SK-N-SH (cell line): ENCODE measurements at regions not wholly inside any gene's neighbourhood (a gene's known extent, or its start where the extent isn't known, plus 50 kb on each side); places are given as distances from the start of the nearest gene placed in this dataset.

Experiments used
- EZH2phosphoT487 ChIP-seq: fragments of 200-600 bp; sonication (generic); IDR thresholded peaks from 2 replicates; pipeline ENCODE4 v1.6.1; 2017; ENCODE audit warnings: low read depth, mixed run types, mild to moderate bottlenecking, antibody characterized with exemption, moderate library complexity, borderline replicate concordance
- JUND ChIP-seq: IDR thresholded peaks from 2 replicates; pipeline ENCODE4 v1.4.0; 2012
- NRF1 ChIP-seq: IDR thresholded peaks from 2 replicates; pipeline ENCODE4 v1.6.1; 2012; ENCODE audit warnings: low read depth, mild to moderate bottlenecking, low read length
- POLR2AphosphoS5 ChIP-seq: IDR thresholded peaks from 2 replicates; pipeline ENCODE4 v1.6.1; 2012; ENCODE audit warnings: low read depth, low read length
- TF ChIP-seq, protein P1 (sequence below): fragments of 200-600 bp; sonication (generic); IDR thresholded peaks from 2 replicates; pipeline ENCODE4 v1.6.1; 2017; ENCODE audit warnings: antibody characterized with exemption, mild to moderate bottlenecking, moderate library complexity
- TF ChIP-seq, protein P2 (sequence below): fragments of 150-350 bp; IDR thresholded peaks from 2 replicates; pipeline ENCODE4 v1.6.1; 2016; ENCODE audit warnings: mild to moderate bottlenecking, low read depth, low read length
- TF ChIP-seq, protein P3 (sequence below): IDR thresholded peaks from 2 replicates; pipeline ENCODE4 v1.6.1; 2012; ENCODE audit warnings: mild to moderate bottlenecking, low read depth, low read length, moderate library complexity
- TF ChIP-seq, protein P4 (sequence below): IDR thresholded peaks from 2 replicates; pipeline ENCODE4 v1.4.0; 2012; ENCODE audit warnings: low read depth, borderline replicate concordance
- TF ChIP-seq, protein P5 (sequence below): IDR thresholded peaks from 2 replicates; pipeline ENCODE4; 2012

DNA sequence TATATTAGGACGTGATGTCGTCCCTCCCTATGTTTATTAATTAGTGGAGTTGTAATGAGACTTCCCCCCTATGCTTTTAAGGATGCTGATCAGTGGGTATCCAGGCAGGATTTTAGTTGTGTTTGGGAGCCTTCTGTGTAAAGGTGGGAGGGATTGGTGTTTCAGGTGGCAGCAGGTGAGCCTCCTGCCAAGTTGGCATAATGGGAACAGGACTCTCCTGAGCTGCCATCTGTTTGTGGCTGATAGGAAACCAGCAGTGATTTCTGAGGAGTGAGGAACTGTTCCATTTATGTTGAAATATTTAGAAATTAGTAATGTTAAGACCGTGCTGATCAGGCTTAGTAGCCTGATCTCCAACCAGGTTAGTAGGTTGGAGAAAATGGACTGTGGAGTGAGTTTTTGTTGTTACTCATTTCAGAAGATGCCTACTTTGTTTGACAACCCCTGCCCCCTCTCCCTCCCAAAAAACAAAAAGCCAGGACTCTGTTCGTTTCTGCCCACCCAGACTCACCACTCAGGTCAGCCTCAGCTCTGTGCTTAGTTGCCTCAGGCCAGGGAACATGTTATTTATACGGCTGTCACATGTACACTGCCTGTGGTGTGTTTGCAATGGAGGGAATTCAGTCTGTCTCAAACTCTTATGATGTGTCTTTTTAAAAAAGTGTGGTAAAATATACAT, 55.4 kb upstream of the TULP4 start:
- TF ChIP-seq, protein P1, sequence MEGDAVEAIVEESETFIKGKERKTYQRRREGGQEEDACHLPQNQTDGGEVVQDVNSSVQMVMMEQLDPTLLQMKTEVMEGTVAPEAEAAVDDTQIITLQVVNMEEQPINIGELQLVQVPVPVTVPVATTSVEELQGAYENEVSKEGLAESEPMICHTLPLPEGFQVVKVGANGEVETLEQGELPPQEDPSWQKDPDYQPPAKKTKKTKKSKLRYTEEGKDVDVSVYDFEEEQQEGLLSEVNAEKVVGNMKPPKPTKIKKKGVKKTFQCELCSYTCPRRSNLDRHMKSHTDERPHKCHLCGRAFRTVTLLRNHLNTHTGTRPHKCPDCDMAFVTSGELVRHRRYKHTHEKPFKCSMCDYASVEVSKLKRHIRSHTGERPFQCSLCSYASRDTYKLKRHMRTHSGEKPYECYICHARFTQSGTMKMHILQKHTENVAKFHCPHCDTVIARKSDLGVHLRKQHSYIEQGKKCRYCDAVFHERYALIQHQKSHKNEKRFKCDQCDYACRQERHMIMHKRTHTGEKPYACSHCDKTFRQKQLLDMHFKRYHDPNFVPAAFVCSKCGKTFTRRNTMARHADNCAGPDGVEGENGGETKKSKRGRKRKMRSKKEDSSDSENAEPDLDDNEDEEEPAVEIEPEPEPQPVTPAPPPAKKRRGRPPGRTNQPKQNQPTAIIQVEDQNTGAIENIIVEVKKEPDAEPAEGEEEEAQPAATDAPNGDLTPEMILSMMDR, result no peak
- TF ChIP-seq EZH2phosphoT487, result no peak
- TF ChIP-seq NRF1, result no peak
- no peak for TF ChIP-seq JUND
- TF ChIP-seq, protein P2, sequence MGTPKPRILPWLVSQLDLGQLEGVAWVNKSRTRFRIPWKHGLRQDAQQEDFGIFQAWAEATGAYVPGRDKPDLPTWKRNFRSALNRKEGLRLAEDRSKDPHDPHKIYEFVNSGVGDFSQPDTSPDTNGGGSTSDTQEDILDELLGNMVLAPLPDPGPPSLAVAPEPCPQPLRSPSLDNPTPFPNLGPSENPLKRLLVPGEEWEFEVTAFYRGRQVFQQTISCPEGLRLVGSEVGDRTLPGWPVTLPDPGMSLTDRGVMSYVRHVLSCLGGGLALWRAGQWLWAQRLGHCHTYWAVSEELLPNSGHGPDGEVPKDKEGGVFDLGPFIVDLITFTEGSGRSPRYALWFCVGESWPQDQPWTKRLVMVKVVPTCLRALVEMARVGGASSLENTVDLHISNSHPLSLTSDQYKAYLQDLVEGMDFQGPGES, result no peak
- TF ChIP-seq, protein P3, sequence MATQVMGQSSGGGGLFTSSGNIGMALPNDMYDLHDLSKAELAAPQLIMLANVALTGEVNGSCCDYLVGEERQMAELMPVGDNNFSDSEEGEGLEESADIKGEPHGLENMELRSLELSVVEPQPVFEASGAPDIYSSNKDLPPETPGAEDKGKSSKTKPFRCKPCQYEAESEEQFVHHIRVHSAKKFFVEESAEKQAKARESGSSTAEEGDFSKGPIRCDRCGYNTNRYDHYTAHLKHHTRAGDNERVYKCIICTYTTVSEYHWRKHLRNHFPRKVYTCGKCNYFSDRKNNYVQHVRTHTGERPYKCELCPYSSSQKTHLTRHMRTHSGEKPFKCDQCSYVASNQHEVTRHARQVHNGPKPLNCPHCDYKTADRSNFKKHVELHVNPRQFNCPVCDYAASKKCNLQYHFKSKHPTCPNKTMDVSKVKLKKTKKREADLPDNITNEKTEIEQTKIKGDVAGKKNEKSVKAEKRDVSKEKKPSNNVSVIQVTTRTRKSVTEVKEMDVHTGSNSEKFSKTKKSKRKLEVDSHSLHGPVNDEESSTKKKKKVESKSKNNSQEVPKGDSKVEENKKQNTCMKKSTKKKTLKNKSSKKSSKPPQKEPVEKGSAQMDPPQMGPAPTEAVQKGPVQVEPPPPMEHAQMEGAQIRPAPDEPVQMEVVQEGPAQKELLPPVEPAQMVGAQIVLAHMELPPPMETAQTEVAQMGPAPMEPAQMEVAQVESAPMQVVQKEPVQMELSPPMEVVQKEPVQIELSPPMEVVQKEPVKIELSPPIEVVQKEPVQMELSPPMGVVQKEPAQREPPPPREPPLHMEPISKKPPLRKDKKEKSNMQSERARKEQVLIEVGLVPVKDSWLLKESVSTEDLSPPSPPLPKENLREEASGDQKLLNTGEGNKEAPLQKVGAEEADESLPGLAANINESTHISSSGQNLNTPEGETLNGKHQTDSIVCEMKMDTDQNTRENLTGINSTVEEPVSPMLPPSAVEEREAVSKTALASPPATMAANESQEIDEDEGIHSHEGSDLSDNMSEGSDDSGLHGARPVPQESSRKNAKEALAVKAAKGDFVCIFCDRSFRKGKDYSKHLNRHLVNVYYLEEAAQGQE, result no peak
- no peak for TF ChIP-seq POLR2AphosphoS5
- TF ChIP-seq, protein P4, sequence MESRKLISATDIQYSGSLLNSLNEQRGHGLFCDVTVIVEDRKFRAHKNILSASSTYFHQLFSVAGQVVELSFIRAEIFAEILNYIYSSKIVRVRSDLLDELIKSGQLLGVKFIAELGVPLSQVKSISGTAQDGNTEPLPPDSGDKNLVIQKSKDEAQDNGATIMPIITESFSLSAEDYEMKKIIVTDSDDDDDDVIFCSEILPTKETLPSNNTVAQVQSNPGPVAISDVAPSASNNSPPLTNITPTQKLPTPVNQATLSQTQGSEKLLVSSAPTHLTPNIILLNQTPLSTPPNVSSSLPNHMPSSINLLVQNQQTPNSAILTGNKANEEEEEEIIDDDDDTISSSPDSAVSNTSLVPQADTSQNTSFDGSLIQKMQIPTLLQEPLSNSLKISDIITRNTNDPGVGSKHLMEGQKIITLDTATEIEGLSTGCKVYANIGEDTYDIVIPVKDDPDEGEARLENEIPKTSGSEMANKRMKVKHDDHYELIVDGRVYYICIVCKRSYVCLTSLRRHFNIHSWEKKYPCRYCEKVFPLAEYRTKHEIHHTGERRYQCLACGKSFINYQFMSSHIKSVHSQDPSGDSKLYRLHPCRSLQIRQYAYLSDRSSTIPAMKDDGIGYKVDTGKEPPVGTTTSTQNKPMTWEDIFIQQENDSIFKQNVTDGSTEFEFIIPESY, result no peak
- TF ChIP-seq, protein P5, sequence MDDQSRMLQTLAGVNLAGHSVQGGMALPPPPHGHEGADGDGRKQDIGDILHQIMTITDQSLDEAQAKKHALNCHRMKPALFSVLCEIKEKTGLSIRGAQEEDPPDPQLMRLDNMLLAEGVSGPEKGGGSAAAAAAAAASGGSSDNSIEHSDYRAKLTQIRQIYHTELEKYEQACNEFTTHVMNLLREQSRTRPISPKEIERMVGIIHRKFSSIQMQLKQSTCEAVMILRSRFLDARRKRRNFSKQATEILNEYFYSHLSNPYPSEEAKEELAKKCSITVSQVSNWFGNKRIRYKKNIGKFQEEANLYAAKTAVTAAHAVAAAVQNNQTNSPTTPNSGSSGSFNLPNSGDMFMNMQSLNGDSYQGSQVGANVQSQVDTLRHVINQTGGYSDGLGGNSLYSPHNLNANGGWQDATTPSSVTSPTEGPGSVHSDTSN, result no peak
